WERI-Rb-1 (cell line): ENCODE measurements at regions not wholly inside any gene's neighbourhood (a gene's known extent, or its start where the extent isn't known, plus 50 kb on each side); places are given as distances from the start of the nearest gene placed in this dataset.

Source experiments
- DNase-seq: peaks from one replicate; pipeline ENCODE4 v3.0.0-alpha.2; 2020
- H3K27ac ChIP-seq: fragments of 250-450 bp; sonication (Bioruptor Pico); 2 replicates; pipeline ENCODE4 v1.5.1; 2020; ENCODE audit warnings: mild to moderate bottlenecking, moderate library complexity
- H3K27me3 ChIP-seq: fragments of 250-450 bp; sonication (Bioruptor Pico); 2 replicates; pipeline ENCODE4 v1.5.1; 2021; ENCODE audit warnings: mild to moderate bottlenecking, low read depth, moderate library complexity; ENCODE audit not compliant: insufficient read depth, severe bottlenecking
- H3K36me3 ChIP-seq: fragments of 250-450 bp; sonication (Bioruptor Pico); 2 replicates; pipeline ENCODE4 v1.5.1; 2020; ENCODE audit warnings: mild to moderate bottlenecking, moderate library complexity
- H3K4me3 ChIP-seq: 2 replicates; pipeline ENCODE4 v1.5.1; 2011; ENCODE audit warnings: low read depth, mild to moderate bottlenecking, control low read depth, low read length
- H3K9me3 ChIP-seq: fragments of 250-450 bp; sonication (Bioruptor Pico); 2 replicates; pipeline ENCODE4 v1.5.1; 2021; ENCODE audit warnings: mild to moderate bottlenecking, moderate library complexity; ENCODE audit not compliant: severe bottlenecking
- TF ChIP-seq, protein P1 (sequence below): IDR thresholded peaks from 2 replicates; pipeline ENCODE4 v1.5.1; 2011; ENCODE audit warnings: low read depth, mild to moderate bottlenecking, control low read depth, inconsistent platforms, low read length

DNA sequence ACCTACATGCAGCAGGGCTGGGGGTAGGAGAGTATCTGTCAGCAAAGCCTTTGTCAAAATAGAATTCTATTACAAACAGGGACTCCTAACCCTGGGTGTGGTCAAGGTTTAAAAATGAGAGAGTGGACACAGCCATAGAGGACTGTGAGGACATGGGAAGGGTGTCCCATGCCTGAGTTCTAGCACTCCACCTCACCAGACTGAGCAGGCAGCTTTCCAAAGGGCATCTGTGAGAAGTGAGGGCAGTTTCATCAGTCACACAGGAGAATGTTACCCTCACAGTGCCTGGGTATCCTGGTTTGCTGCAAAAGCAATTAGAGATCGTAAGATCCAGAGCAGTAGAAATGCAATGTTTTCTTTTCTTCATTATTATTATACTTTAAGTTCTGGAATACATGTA is 174.9 kb upstream of the UBL3 start:
- no peaks in the 10 kb centered on the region for H3K27me3 ChIP-seq
- TF ChIP-seq, protein P1, sequence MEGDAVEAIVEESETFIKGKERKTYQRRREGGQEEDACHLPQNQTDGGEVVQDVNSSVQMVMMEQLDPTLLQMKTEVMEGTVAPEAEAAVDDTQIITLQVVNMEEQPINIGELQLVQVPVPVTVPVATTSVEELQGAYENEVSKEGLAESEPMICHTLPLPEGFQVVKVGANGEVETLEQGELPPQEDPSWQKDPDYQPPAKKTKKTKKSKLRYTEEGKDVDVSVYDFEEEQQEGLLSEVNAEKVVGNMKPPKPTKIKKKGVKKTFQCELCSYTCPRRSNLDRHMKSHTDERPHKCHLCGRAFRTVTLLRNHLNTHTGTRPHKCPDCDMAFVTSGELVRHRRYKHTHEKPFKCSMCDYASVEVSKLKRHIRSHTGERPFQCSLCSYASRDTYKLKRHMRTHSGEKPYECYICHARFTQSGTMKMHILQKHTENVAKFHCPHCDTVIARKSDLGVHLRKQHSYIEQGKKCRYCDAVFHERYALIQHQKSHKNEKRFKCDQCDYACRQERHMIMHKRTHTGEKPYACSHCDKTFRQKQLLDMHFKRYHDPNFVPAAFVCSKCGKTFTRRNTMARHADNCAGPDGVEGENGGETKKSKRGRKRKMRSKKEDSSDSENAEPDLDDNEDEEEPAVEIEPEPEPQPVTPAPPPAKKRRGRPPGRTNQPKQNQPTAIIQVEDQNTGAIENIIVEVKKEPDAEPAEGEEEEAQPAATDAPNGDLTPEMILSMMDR = no peak
- H3K4me3 ChIP-seq = no peak overlapping the region
- no peak for DNase-seq
- H3K27ac ChIP-seq = no peak overlapping the region
- no peaks in the 10 kb centered on the region for H3K9me3 ChIP-seq
- no peaks in the 10 kb centered on the region for H3K36me3 ChIP-seq

DNA sequence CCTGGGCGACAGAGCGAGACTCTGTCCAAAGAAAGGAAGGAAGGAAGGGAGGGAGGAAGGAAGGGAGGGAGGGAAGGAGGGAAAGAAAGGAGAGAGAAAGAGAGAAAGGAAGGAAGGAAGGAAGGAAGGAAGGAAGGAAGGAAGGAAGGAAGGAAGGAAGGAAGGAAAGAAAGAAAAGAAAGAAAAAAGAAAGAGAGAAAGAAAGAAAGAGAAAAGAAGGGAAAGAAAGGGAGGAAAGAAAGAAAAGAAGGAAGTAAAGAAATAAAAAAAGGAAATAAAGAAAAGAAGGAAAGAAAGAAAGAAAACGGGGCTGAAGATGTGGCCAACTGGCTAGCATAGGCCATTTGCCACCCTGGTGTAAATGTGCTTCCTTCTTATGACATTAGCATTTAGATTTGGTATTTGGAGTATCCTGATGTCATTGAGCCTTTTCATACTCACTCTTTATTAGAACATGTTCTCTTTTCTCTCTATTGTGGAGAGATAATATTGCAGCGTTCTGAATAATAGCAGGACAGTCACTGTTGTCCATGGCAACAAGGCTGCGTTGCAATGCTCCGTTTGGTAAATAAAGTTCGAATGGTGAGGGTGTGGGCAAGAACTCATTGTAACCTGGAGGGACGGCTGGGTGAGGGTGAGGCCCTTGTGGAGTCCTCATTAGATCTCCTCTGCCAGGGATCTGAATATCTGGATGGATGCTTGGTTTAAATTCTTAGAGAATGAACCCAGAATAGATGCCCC is 173.9 kb upstream of the UBL3 start:
- TF ChIP-seq, protein P1 = no peak

DNA sequence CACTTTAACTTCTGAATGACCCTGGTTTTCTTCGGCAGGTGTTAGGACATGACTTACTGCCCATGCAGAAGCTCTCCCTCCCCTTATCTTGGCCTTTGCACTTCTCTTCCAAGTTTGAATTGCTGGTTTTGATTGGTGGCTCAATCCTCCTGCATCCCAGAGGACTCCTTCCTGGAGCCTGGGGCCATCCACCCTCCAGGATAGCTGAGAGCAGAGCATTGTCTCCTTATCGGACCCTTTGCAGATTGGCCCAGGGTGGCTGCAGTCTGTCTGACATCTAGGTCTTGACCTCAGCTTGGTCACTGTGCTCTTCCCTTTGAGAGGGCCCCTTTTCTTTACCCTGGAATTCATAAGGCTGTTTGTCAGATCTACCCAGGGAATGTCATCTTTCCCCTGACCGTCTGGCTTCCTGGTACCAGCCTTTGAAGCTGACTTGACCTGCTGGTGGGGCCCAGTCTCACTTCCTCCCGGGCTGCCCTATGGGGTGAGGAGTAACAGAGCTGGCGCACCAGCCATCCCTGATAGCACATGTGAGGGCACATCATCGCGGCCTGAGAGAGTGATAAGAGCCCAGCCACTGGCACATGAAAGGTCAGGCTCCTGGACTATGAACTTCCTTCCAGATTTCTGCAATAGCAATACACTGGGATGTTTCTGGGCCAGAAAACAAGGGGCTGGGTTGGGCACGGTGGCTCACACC is 172.9 kb upstream of the UBL3 start:
- H3K27ac ChIP-seq = no peak overlapping the region

More for the DNA sequence above, 173.9 kb upstream of the UBL3 start:
- no peaks in the 10 kb centered on the region for H3K9me3 ChIP-seq
- DNase-seq = no peak
- H3K27ac ChIP-seq = no peak overlapping the region
- H3K4me3 ChIP-seq = no peak overlapping the region
- no peaks in the 10 kb centered on the region for H3K27me3 ChIP-seq
- no peaks in the 10 kb centered on the region for H3K36me3 ChIP-seq

DNA sequence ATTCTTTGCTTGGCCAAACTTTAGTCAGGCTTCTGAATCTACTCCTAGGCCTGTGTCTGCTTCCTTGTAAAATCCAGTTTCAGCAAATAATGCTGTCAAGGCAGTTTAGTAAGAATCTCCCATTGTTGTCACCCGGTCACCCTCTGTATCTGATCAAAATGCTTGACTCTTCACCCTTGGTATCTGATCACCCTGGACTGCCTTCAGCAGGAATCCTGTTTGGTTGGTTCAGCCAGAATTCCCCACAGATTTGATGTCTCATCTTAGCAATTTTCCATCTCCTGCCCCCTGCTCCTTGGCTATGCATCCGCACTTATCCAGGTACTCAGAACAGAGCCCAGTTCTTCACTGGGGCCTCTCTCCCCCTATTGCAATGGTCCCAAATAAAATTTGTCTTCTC is 172.4 kb upstream of the UBL3 start:
- TF ChIP-seq, protein P1 = no peak
- no peak overlapping the region for H3K27ac ChIP-seq

More for the DNA sequence above, 172.9 kb upstream of the UBL3 start:
- DNase-seq = no peak
- Histone ChIP-seq H3K4me3 (no peak overlapping the region), H3K36me3 (no peaks in the 10 kb centered on the region), H3K9me3 (no peaks in the 10 kb centered on the region), H3K27me3 (no peaks in the 10 kb centered on the region)
- TF ChIP-seq, protein P1 = no peak

DNA sequence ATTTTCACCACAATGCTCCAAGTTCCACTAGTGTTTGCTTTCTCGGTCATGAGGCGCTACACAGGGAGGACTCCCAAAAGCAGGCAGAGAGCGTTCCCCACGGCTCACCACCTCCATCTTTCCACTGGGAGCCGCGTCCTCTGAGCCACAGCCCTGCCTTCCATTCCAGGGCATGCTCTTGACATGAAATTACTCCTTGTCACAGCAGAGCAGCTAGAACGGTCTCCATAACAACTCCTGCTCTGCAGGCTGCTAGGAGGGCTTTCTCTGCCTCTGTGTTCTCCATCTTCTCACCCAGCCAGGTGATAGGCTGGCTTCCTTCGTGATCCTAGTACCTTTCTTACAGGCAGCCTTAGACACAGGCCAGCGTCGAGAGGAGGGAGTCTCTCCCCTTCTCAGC is 171.8 kb upstream of the UBL3 start:
- Histone ChIP-seq H3K27ac (no peak overlapping the region), H3K27me3 (no peaks in the 10 kb centered on the region), H3K9me3 (no peaks in the 10 kb centered on the region), H3K4me3 (no peak overlapping the region), H3K36me3 (no peaks in the 10 kb centered on the region)
- no peak for DNase-seq
- TF ChIP-seq, protein P1 = no peak

More for the DNA sequence above, 172.4 kb upstream of the UBL3 start:
- H3K4me3 ChIP-seq = no peak overlapping the region
- DNase-seq = no peak
- H3K27me3 ChIP-seq = no peaks in the 10 kb centered on the region
- no peaks in the 10 kb centered on the region for H3K9me3 ChIP-seq
- H3K36me3 ChIP-seq = no peaks in the 10 kb centered on the region

DNA sequence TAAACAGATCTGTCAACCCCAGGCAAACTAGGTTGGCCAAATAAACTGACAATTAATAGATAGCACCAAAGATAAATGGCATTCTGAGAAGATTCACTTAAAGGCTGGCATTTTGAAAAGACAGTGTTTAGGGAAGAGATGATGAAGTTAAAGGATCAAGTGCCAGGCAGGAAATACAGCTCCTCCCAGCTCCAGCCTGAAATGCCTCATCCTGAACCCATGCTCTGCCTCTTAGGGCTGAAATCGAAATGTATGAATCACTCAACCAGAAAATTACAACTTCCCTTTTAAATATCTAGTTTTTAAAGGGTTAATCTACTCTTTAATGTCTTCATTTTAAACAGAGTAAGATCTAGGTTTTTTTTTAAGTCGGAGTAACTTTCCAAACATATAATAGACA is 171.2 kb upstream of the UBL3 start:
- TF ChIP-seq, protein P1 = no peak
- no peak for DNase-seq
- no peaks in the 10 kb centered on the region for H3K9me3 ChIP-seq

More for the DNA sequence above, 171.2 kb upstream of the UBL3 start:
- no peaks in the 10 kb centered on the region for H3K27me3 ChIP-seq
- H3K36me3 ChIP-seq = no peaks in the 10 kb centered on the region
- H3K27ac ChIP-seq = no peak overlapping the region
- no peak overlapping the region for H3K4me3 ChIP-seq
